HG02588 (cell line): ENCODE measurements at regions not wholly inside any gene's neighbourhood (a gene's known extent, or its start where the extent isn't known, plus 50 kb on each side); places are given as distances from the start of the nearest gene placed in this dataset.

Source experiments
- ATAC-seq: cut with Tn5 transposase; IDR thresholded peaks from one replicate; pipeline ENCODE4 v1.9.1; 2021; ENCODE audit warnings: mild to moderate bottlenecking, moderate library complexity; ENCODE audit not compliant: unreplicated experiment

DNA sequence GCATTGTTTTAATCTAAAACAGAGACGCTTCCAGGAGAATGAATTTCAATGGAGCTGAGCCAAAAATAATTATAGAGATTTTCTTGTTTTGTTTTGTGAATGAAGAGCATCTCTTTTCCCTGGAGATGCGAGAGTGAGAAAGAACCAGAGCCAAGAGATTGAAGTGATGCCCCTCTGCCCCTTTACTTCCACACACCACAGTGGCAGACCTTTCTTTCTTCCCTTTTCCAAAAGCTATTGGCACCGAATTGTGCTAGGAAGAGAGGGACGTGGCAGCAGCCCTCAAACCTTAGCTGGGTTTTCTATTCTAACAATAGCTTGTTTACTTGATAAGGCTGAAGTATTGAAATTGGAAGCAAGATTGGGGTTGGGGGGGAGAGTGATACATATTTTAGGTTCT lies 133.0 kb upstream of the TMEM161B start:
- no peak for ATAC-seq

DNA sequence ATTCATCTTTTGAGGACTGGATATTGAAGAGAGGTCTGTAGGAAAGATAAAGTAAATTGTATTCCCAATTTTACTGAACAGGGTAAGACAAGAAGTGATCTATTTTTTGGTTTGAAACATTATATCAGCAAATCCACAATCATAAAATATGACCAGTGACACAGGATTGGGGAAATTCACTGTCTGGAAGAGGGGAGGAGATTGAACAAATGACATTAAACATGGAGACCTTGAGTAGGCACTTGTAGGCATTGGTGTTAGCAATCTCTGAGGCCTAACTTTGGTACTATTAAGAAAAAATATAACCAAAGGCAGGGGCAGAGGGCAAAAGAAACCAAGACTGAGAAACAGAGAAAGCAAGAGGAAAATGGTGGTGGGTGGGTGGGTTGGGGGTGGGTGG lies 132.6 kb upstream of the TMEM161B start:
- no peak for ATAC-seq

GRCh38 chr5:88399561-88399960 lies 130.9 kb upstream of the TMEM161B start:
- no peak for ATAC-seq

DNA sequence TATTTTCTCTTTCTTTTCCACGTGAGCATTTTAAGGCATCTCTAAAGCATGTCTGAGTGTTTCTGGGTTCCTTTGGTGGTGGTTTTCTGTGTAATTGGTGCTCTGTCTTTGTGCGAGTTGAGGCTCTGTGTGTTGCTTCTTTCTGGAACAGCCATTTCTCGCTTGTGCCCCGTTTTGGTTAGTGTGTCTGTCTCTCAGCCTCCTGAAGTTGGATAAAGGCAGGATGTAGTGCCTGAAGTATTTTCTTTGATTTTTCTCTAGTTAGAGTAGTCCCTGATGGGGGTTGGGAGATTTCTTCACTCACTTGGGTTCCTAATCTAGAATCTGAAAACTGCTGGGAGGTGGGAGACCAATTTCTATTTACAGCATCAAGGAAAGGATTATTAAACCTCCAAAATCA lies 129.7 kb upstream of the TMEM161B start:
- no peak for ATAC-seq

- ATAC-seq = no peak
These were observed 128.2 kb upstream of the TMEM161B start for GRCh38 chr5:88396751-88397281.

DNA sequence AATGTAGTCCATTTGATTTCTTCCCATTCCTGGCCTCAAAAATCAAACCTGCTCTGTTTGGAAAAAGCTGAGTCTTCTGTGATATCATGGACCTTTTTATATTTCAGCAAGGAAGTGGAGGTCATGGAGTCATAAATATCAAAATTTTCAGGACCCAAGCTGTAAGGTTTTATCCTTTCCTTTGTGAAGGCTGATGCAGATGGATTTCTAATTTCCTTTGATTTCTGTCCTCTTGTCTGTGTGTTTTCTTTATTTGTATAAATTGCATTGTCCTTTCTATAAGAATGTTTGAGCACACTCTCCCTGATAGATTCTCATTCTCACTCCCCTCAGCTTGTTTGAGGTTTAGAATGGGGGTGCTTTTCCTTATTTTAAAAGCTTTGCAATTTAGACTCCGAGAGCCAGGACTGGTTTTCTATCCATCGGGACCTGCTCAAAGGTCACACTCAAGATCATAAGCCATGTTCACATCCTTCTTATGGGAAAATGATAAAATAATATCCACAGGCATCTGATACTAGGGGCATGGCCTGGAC lies 127.4 kb upstream of the TMEM161B start:
- no peak for ATAC-seq

- no peak for ATAC-seq
These were observed 126.6 kb upstream of the TMEM161B start for GRCh38 chr5:88395264-88395663.

DNA sequence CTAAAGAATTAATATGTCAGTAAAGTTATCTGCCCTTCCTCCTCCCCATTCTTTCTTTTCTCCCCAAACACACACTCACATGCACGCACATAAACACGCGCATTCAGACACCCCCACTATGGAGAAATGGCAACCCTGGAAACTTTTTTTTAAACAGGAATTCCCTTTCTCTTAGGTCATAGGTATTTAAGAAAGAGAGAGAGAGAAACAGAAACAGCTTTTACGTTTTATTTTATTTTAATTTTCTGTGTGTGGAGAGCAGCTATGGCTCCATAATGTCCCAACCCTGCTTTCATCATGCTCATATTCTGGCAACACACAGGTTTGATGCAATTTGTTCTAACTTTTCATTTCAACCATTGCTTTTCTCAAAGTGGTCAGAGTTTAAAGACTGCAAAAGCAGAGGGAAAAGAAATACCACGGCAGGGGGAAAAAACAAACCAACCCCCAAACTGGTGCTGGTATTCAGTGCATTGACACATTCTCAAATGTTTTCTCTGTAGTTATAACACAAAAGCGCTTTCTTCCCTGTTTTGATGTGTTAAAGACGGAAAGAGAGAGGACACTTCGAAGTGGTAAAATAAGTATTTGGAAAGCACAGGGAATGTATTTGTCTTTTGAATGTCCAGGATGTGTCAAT lies 126.0 kb upstream of the TMEM161B start:
- ATAC-seq = no peak

GRCh38 chr5:88393716-88394535 lies 125.3 kb upstream of the TMEM161B start:
- no peak for ATAC-seq

DNA sequence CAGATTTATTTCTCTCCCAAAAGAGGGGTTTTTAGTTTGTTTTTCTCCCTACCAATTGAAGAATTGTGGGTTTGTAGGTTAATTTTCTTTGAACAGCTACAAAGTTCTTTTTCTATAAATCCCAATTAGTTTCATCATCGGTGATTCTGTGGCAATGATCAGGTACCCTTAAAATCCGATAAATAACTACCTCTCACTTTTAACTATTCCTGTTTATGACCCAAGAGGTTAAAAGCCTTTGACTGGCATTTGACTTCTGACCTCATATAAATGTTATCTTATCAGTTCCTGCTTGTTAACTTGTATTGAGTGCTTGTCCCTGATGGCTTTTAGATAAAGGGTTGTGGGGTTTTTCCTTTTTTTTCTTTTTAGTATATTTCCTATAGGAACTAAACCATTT lies 124.4 kb upstream of the TMEM161B start:
- ATAC-seq = no peak

- no peak for ATAC-seq
These were observed 123.3 kb upstream of the TMEM161B start for GRCh38 chr5:88391991-88392390.

- ATAC-seq = no peak
These were observed 122.5 kb upstream of the TMEM161B start for GRCh38 chr5:88391116-88391515.

- ATAC-seq = no peak
These were observed 121.8 kb upstream of the TMEM161B start for GRCh38 chr5:88390481-88390880.

DNA sequence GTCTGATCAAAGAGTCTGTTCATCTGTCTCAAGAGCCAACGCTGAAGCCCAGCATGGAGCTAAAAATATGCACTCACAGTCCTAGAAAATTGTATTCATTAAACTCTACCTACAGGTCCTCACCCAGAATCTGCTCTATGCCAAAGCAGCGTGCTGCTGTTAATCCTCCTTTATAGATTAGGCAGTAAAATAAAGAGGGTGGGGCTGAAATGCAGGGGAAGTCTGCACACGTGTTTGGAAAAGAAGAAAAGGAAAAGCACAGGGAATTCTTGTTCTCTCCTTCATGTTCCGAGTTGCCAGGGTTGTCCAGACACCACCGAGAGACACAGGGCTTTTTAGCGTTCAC lies 121.4 kb upstream of the TMEM161B start:
- no peak for ATAC-seq

DNA sequence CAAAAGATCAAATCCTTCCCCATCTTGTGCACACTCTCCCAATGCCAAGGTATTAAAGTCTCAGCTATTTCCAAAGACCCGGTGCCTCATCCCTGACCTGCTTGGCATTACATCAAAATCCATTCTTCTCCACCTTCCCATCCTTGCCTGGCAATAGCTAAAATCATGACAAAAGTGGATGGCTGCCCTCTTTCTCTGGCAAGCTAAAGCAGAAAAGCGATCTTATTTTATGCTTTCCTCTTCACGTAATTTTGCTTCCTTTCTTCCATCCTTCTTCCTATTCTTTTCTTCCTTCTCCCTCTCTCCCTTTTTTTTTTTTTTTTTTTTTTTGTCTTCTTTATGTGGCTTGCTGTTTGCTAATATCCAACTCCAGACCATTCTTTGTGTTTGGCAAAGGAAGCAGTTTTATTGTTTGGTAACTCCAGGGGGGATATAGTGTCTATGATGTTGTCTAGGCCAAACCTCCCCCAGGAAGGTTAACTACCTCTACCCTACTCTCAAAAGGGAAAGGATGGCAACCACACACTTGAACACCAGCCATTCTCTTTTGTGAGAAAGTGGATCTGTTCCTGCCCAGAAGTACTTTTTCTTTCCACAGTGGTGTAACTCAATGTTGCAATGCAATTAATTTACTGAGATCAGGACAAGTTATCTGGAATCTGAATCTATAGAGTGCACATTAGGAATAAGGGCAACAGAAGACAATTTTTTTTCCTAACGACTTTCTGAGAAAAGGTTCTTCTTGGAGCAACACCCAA lies 120.9 kb upstream of the TMEM161B start:
- no peak for ATAC-seq

GRCh38 chr5:88388476-88389337 lies 120.1 kb upstream of the TMEM161B start:
- no peak for ATAC-seq

DNA sequence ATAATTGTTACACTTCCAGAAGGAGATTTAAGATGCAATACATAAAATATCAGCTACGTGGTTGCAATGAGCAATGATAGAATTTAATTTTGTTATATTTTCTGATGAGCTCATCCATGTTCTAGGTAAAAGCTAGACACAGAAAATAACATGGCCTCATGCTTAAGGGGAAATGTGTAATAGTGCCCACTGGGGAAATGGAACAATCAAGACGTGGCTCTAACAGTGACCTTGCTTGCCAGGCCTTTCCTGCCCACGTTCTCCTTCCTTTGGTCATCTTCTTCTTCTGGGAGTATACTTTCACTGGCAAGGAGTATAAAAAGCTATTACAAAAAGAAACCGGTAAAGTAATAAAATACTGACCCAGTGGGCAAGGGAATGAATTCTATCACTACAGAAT lies 116.2 kb upstream of the TMEM161B start:
- ATAC-seq = no peak

GRCh38 chr5:88380332-88380731 lies 111.7 kb upstream of the TMEM161B start:
- ATAC-seq = no peak

DNA sequence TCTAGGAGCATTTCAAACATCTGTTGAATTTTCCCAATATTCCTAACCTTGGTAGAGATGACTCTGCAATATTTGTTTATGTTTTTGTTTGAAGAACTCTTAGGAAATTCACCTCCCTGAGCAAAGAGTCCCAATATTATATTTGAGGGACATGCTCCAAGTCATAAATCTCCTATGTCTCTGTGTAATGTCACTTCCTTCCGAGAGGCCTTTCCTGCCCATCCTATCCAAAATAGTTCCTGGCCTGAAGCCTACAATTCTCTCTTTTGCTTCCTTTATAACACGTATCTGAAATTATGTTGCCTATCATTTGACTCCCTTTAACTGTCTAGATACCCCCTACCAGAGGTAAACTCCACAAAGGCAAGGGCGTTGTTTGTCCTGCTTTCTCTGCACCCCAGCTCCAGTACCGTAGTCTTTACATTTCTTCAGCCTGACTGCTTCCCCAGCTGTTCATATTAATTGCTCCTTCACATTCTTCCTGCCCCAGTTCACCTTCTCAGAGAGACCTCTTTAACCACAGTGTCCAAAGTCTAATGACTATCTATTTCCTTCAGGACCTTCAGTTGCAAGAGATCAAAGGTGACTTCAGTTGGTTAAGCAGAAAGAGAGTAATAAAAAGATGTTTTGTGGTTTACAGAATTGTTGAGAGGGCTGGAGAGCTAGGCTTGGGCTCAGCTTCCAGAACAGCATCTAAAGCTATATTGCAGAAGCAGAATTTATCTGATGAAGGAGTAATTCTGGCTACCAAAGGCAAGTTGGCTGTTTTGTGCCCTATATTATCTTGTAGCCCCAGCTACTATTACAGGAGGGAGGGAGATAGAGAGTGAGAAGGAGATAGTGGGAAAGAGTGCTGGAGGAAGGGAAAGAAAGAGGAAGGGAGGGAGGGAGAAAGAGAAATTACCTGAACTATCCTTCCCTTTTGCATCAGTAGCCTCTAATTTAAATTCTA lies 109.3 kb upstream of the TMEM161B start:
- no peak for ATAC-seq
